ENCODE measurements at regions not wholly inside any gene's neighbourhood (a gene's known extent, or its start where the extent isn't known, plus 50 kb on each side); places are given as distances from the start of the nearest gene placed in this dataset.
A peak's percentile ranks its signal among the peaks of the same experiment; 100 is the strongest.
"Not testable (repeated sequence)": the region's sequence is repeated elsewhere in the genome, so short reads cannot be mapped to it uniquely, and the experiment has no call there.

GRCh38 chr6:118367314-118367713 lies 180.8 kb upstream of the PLN start:
- in situ Hi-C loops (cut with HindIII; ENCODE audit: low pct_unique_long_range_greater_than_20kb, low sequenced_read_pairs), result no loop called here
- DNase-seq (ENCODE audit: low read depth in 1 of 2, low spot score in 1 of 2), result no peak
- TF ChIP-seq JUND (IDR thresholded peaks at IDR 0.05; ENCODE audit: low read depth), result no peak

GRCh38 chr6:118370722-118371121 lies 177.4 kb upstream of the PLN start:
- DNase-seq (ENCODE audit: low read depth in 1 of 2, low spot score in 1 of 2), result no peak
- in situ Hi-C loops (cut with HindIII; ENCODE audit: low pct_unique_long_range_greater_than_20kb, low sequenced_read_pairs), result no loop called here
- no peak for TF ChIP-seq JUND (IDR thresholded peaks at IDR 0.05; ENCODE audit: low read depth)

- no peak for TF ChIP-seq JUND (IDR thresholded peaks at IDR 0.05; ENCODE audit: low read depth)
- in situ Hi-C loops (cut with HindIII; ENCODE audit: low pct_unique_long_range_greater_than_20kb, low sequenced_read_pairs), result no loop called here
- DNase-seq (ENCODE audit: low read depth in 1 of 2, low spot score in 1 of 2), result no peak
These were observed 176.1 kb upstream of the PLN start for GRCh38 chr6:118371955-118372354.

GRCh38 chr6:118372413-118372812 lies 175.7 kb upstream of the PLN start:
- TF ChIP-seq JUND (IDR thresholded peaks at IDR 0.05; ENCODE audit: low read depth), result no peak
- in situ Hi-C loops (cut with HindIII; ENCODE audit: low pct_unique_long_range_greater_than_20kb, low sequenced_read_pairs), result no loop called here
- DNase-seq (ENCODE audit: low read depth in 1 of 2, low spot score in 1 of 2), result no peak

GRCh38 chr6:118377711-118378414 lies 170.2 kb upstream of the PLN start:
- in situ Hi-C loops (cut with HindIII; ENCODE audit: low pct_unique_long_range_greater_than_20kb, low sequenced_read_pairs), result no loop called here
- DNase-seq (ENCODE audit: low read depth in 1 of 2, low spot score in 1 of 2), result no peak
- no peak for TF ChIP-seq JUND (IDR thresholded peaks at IDR 0.05; ENCODE audit: low read depth)

GRCh38 chr6:118380620-118381019 lies 167.5 kb upstream of the PLN start:
- DNase-seq (ENCODE audit: low read depth in 1 of 2, low spot score in 1 of 2); in situ Hi-C loops (cut with HindIII; ENCODE audit: low pct_unique_long_range_greater_than_20kb, low sequenced_read_pairs): not testable (repeated sequence)

GRCh38 chr6:118382126-118382525 lies 166.0 kb upstream of the PLN start:
- DNase-seq (ENCODE audit: low read depth in 1 of 2, low spot score in 1 of 2), result peak in 1 of 2 experiments; percentile 42
- TF ChIP-seq JUND (IDR thresholded peaks at IDR 0.05; ENCODE audit: low read depth), result no peak
- in situ Hi-C loops (cut with HindIII; ENCODE audit: low pct_unique_long_range_greater_than_20kb, low sequenced_read_pairs), result no loop called here

GRCh38 chr6:118383924-118384323 lies 164.2 kb upstream of the PLN start:
- no peak for TF ChIP-seq JUND (IDR thresholded peaks at IDR 0.05; ENCODE audit: low read depth)
- in situ Hi-C loops (cut with HindIII; ENCODE audit: low pct_unique_long_range_greater_than_20kb, low sequenced_read_pairs), result no loop called here
- no peak for DNase-seq (ENCODE audit: low read depth in 1 of 2, low spot score in 1 of 2)

- TF ChIP-seq JUND (IDR thresholded peaks at IDR 0.05; ENCODE audit: low read depth), result no peak
- in situ Hi-C loops (cut with HindIII; ENCODE audit: low pct_unique_long_range_greater_than_20kb, low sequenced_read_pairs), result no loop called here
- no peak for DNase-seq (ENCODE audit: low read depth in 1 of 2, low spot score in 1 of 2)
These were observed 161.1 kb upstream of the PLN start for GRCh38 chr6:118386975-118387374.

- no peak for DNase-seq (ENCODE audit: low read depth in 1 of 2, low spot score in 1 of 2)
- TF ChIP-seq JUND (IDR thresholded peaks at IDR 0.05; ENCODE audit: low read depth), result no peak
- in situ Hi-C loops (cut with HindIII; ENCODE audit: low pct_unique_long_range_greater_than_20kb, low sequenced_read_pairs), result no loop called here
These were observed 160.0 kb upstream of the PLN start for GRCh38 chr6:118387921-118388701.

GRCh38 chr6:118391086-118391485 lies 157.0 kb upstream of the PLN start:
- no peak for DNase-seq (ENCODE audit: low read depth in 1 of 2, low spot score in 1 of 2)
- in situ Hi-C loops (cut with HindIII; ENCODE audit: low pct_unique_long_range_greater_than_20kb, low sequenced_read_pairs), result no loop called here
- no peak for TF ChIP-seq JUND (IDR thresholded peaks at IDR 0.05; ENCODE audit: low read depth)

GRCh38 chr6:118394106-118394505 lies 154.0 kb upstream of the PLN start:
- no peak for TF ChIP-seq JUND (IDR thresholded peaks at IDR 0.05; ENCODE audit: low read depth)
- in situ Hi-C loops (cut with HindIII; ENCODE audit: low pct_unique_long_range_greater_than_20kb, low sequenced_read_pairs), result no loop called here
- peak in 1 of 2 experiments; percentile 4 for DNase-seq (ENCODE audit: low read depth in 1 of 2, low spot score in 1 of 2)

GRCh38 chr6:118396969-118397368 lies 151.1 kb upstream of the PLN start:
- in situ Hi-C loops (cut with HindIII; ENCODE audit: low pct_unique_long_range_greater_than_20kb, low sequenced_read_pairs), result no loop called here
- TF ChIP-seq JUND (IDR thresholded peaks at IDR 0.05; ENCODE audit: low read depth), result no peak
- DNase-seq (ENCODE audit: low read depth in 1 of 2, low spot score in 1 of 2), result no peak

Data from T47D (cell line).